H1 (cell line): ENCODE measurements at regions not wholly inside any gene's neighbourhood (a gene's known extent, or its start where the extent isn't known, plus 50 kb on each side); places are given as distances from the start of the nearest gene placed in this dataset.
A peak's percentile ranks its signal among the peaks of the same experiment; 100 is the strongest.

Experiments used
- CTCF ChIA-PET: fragments of 300-600 bp; sonication (Branson Sonifier 250); formaldehyde crosslinking; loops from one replicate; lab custom pipeline; 2021; ENCODE audit not compliant: partially characterized antibody; lab: Charles Lee
- POLR2A ChIA-PET: fragments of 300-600 bp; sonication (Branson Sonifier 250); formaldehyde crosslinking; loops from one replicate; lab custom pipeline; 2021; ENCODE audit warnings: inconsistent platforms; ENCODE audit not compliant: partially characterized antibody; lab: Charles Lee
- DNase-seq, 2 experiments: peaks; one replicate each; pipeline versions ENCODE4 v3.0.0 to v3.0.0-alpha.2; 2010 to 2022; ENCODE audit warnings: low spot score in 2 of 2, low read depth in 1 of 2, mixed read lengths in 1 of 2
- FAIRE-seq: peaks from 2 replicates; lab custom pipeline; 2011; peaks lifted over from hg19 to GRCh38; lab: Jason Lieb, UNC
- H2AFZ ChIP-seq: 2 replicates; pipeline ENCODE4 v1.8.1; 2012; ENCODE audit warnings: low read length, inconsistent platforms
- H2AK5ac ChIP-seq: 2 replicates; pipeline ENCODE4 v1.6.1; 2013; ENCODE audit warnings: low read depth, low read length
- H2BK120ac ChIP-seq: replicated peaks from 2 replicates; pipeline ENCODE3; 2013; ENCODE audit warnings: low read depth, low read length, inconsistent platforms
- H2BK12ac ChIP-seq: 2 replicates; pipeline ENCODE4 v1.6.1; 2013; ENCODE audit warnings: low read depth, low read length
- H2BK15ac ChIP-seq: 2 replicates; pipeline ENCODE4 v1.6.1; 2013; ENCODE audit warnings: low read length
- H2BK20ac ChIP-seq: 2 replicates; pipeline ENCODE4 v1.6.1; 2013; ENCODE audit warnings: low read length
- H2BK5ac ChIP-seq: 2 replicates; pipeline ENCODE4 v1.6.1; 2013; ENCODE audit warnings: low read depth, low read length
- H3K14ac ChIP-seq: 2 replicates; pipeline ENCODE4 v1.6.1; 2013; ENCODE audit warnings: inconsistent platforms; ENCODE audit not compliant: insufficient read length
- H3K18ac ChIP-seq: 2 replicates; pipeline ENCODE4 v1.6.1; 2013; ENCODE audit warnings: low read length; ENCODE audit errors: extremely low read depth
- H3K23ac ChIP-seq: 2 replicates; pipeline ENCODE4 v1.6.1; 2013; ENCODE audit warnings: inconsistent platforms; ENCODE audit not compliant: insufficient read length
- H3K23me2 ChIP-seq: 2 replicates; pipeline ENCODE4 v1.6.1; 2013; ENCODE audit warnings: low read depth, low read length
- H3K27ac ChIP-seq: 2 replicates; pipeline ENCODE4 v1.6.1; 2011; ENCODE audit warnings: low read depth, low read length, inconsistent platforms
- H3K27me3 ChIP-seq, 4 experiments: replicated peaks in 1 of 4; 1 replicate in 1 of 4; 2 replicates in 3 of 4; pipeline versions ENCODE4 v1.6.1 to v1.8.1; 2011 to 2013; ENCODE audit warnings: low read length in 3 of 4, mild to moderate bottlenecking in 3 of 4, inconsistent platforms in 2 of 4, mixed read lengths in 2 of 4, moderate library complexity in 1 of 4; ENCODE audit not compliant: control insufficient read depth in 3 of 4, insufficient read depth in 3 of 4; ENCODE audit errors: extremely low read depth in 1 of 4
- H3K36me3 ChIP-seq, 4 experiments: 2 replicates each; pipeline versions ENCODE4 v1.6.1 to v1.8.1; 2011 to 2013; ENCODE audit warnings: mild to moderate bottlenecking in 4 of 4, low read length in 3 of 4, moderate library complexity in 2 of 4, control low read depth in 1 of 4, inconsistent platforms in 1 of 4; ENCODE audit not compliant: insufficient read depth in 4 of 4, control insufficient read depth in 2 of 4
- H3K4ac ChIP-seq: replicated peaks from 2 replicates; pipeline ENCODE3; 2013; ENCODE audit warnings: low read length, low read depth, mixed read lengths, inconsistent platforms; ENCODE audit not compliant: insufficient read length
- H3K4me1 ChIP-seq, 4 experiments: replicated peaks in 1 of 4; 1 replicate in 1 of 4; 2 replicates in 3 of 4; pipeline versions ENCODE4 v1.6.1 to v1.8.1; 2011 to 2013; ENCODE audit warnings: low read length in 3 of 4, inconsistent platforms in 2 of 4, mixed read lengths in 1 of 4; ENCODE audit not compliant: insufficient read depth in 4 of 4, control insufficient read depth in 3 of 4
- H3K4me2 ChIP-seq, 2 experiments: 2 replicates each; pipeline versions ENCODE4 v1.6.1 to v1.8.1; 2011 to 2013; ENCODE audit warnings: low read depth in 2 of 2, low read length in 2 of 2, control low read depth in 1 of 2, inconsistent platforms in 1 of 2, mild to moderate bottlenecking in 1 of 2; ENCODE audit not compliant: insufficient read depth in 1 of 2
- H3K4me3 ChIP-seq, 4 experiments: fragments of 200-600, 300-600 bp in 1 of 4; sonication (generic), shearing (Covaris generic), sonication (Bioruptor Twin) in 1 of 4; 2 replicates each; pipeline versions ENCODE4 v1.5.1 to v1.8.1; 2011 to 2016; ENCODE audit warnings: low read length in 4 of 4, low read depth in 3 of 4, control low read depth in 2 of 4, inconsistent platforms in 2 of 4, mild to moderate bottlenecking in 2 of 4, mixed read lengths in 1 of 4, moderate library complexity in 1 of 4; ENCODE audit not compliant: insufficient read depth in 2 of 4; ENCODE audit errors: extremely low read depth in 1 of 4
- H3K56ac ChIP-seq: replicated peaks from 2 replicates; pipeline ENCODE3; 2013; ENCODE audit warnings: low read depth, mild to moderate bottlenecking, mixed read lengths, low read length, inconsistent platforms; ENCODE audit not compliant: insufficient read length
- H3K79me1 ChIP-seq: 2 replicates; pipeline ENCODE4 v1.6.1; 2013; ENCODE audit warnings: low read depth, low read length, control low read depth
- H3K79me2 ChIP-seq, 2 experiments: 2 replicates each; pipeline versions ENCODE4 v1.6.1 to v1.8.1; 2012 to 2013; ENCODE audit warnings: low read length in 2 of 2, mild to moderate bottlenecking in 2 of 2, inconsistent platforms in 1 of 2; ENCODE audit not compliant: insufficient read depth in 2 of 2, control insufficient read depth in 1 of 2
- H3K9ac ChIP-seq, 4 experiments: replicated peaks in 1 of 4; 1 replicate in 1 of 4; 2 replicates in 3 of 4; pipeline versions ENCODE4 v1.6.1 to v1.8.1; 2011 to 2013; ENCODE audit warnings: low read depth in 3 of 4, low read length in 3 of 4, control low read depth in 2 of 4, mild to moderate bottlenecking in 2 of 4, moderate library complexity in 2 of 4, inconsistent platforms in 1 of 4; ENCODE audit errors: extremely low read depth in 1 of 4
- H3K9me3 ChIP-seq, 2 experiments: 2 replicates each; pipeline versions ENCODE4 v1.6.1 to v1.8.1; 2012 to 2013; ENCODE audit warnings: mild to moderate bottlenecking in 2 of 2, moderate library complexity in 2 of 2, control low read depth in 1 of 2, inconsistent platforms in 1 of 2, low read depth in 1 of 2, low read length in 1 of 2, mixed read lengths in 1 of 2; ENCODE audit not compliant: insufficient read depth in 2 of 2
- H4K20me1 ChIP-seq, 2 experiments: replicated peaks in 1 of 2; 2 replicates each; pipeline versions ENCODE3 to v1.8.1; 2011 to 2013; ENCODE audit warnings: inconsistent platforms in 2 of 2, low read length in 2 of 2, mild to moderate bottlenecking in 1 of 2; ENCODE audit not compliant: insufficient read depth in 2 of 2, control insufficient read depth in 1 of 2
- H4K5ac ChIP-seq: 2 replicates; pipeline ENCODE4 v1.6.1; 2013; ENCODE audit warnings: low read length, low read depth, mixed read lengths, inconsistent platforms; ENCODE audit not compliant: insufficient read length
- H4K8ac ChIP-seq: 2 replicates; pipeline ENCODE4 v1.8.0; 2013; ENCODE audit warnings: mild to moderate bottlenecking, moderate library complexity, low read length, inconsistent platforms; ENCODE audit not compliant: insufficient read depth; ENCODE audit errors: extremely low read depth
- H4K91ac ChIP-seq: replicated peaks from 2 replicates; pipeline ENCODE3; 2013; ENCODE audit warnings: low read length, mixed read lengths, inconsistent platforms; ENCODE audit not compliant: insufficient read length
- GABPA ChIP-seq: IDR thresholded peaks from 2 replicates; pipeline ENCODE4 v1.6.1; 2011; ENCODE audit warnings: mild to moderate bottlenecking, low read length, moderate library complexity, borderline replicate concordance; ENCODE audit not compliant: insufficient read depth
- WGBS, 2 experiments: shearing (Covaris generic) in 1 of 2; methylation state at CpG; one replicate each; pipeline versions ENCODE4 v1.1.6 to v1.1.7; 2013 to 2015; ENCODE audit warnings: low lambda C conversion rate in 2 of 2, mixed read lengths in 2 of 2, inconsistent platforms in 1 of 2, low coverage in 1 of 2, missing lambda C conversion rate in 1 of 2; ENCODE audit not compliant: insufficient replicate concordance in 2 of 2, insufficient coverage in 1 of 2, insufficient read length in 1 of 2; ENCODE audit errors: extremely low coverage in 1 of 2, missing lambda C conversion rate in 1 of 2; 5-methylcytosine and 5-hydroxymethylcytosine counted together
- TF ChIP-seq, protein P1 (sequence below): IDR thresholded peaks from 2 replicates; pipeline ENCODE4 v1.6.1; 2012; ENCODE audit warnings: inconsistent platforms

DNA sequence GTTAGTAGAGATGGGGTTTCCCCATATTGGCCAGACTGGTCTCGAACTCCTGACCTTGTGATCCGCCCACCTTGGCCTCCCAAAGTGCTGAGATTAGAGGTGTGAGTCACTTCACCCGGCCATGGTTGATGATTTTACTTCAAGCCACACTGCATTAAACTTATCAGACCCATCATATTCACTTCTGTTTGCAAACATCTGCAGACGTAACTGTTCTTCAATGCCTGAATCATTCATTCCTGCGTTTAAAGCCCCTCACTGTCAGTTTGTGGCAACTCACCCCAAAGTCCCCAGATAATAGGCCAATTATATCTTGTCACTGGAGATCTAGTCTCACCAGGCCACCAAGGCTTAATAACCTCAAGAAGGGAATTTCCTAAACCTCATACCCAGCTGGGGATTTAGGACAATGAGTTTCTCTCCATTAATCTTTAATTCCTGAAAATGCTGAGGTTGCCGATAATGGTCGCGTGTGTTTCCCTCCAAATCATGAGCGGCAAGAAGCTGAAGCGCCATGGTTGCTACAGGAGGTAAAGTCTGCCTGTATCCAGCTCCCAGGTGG is 229.6 kb downstream of the LY86 start:
- no peaks in the 10 kb centered on the region for H4K20me1 ChIP-seq
- peak overlapping the region; percentile 30; the same call in 1 of the 2 replicates for H2AK5ac ChIP-seq
- H3K9ac ChIP-seq: no peak overlapping the region
- H2BK120ac ChIP-seq: peak overlapping the region; percentile 60
- WGBS, 2 experiments: 92% methylated on average over 10 of the region's 10 CpGs; no CpG with 5 or more reads in 1 of the 2 experiments
- H3K14ac ChIP-seq: no peak overlapping the region
- H2BK5ac ChIP-seq: no peak overlapping the region
- peak overlapping the region; percentile 7; the same call in 1 of the 2 replicates for H3K18ac ChIP-seq
- no peak for DNase-seq
- peak overlapping the region; percentile 60; the same call in 1 of the 2 replicates for H2BK12ac ChIP-seq
- no peak for FAIRE-seq
- peaks cover 0 to 6% (median 1%) of the 10 kb centered on the region in 4 experiments; a peak in 4 of 7 replicates for H3K4me1 ChIP-seq
- no peak overlapping the region for H3K23ac ChIP-seq
- no peak overlapping the region for H3K56ac ChIP-seq
- no peak overlapping the region for H3K4me2 ChIP-seq
- H4K8ac ChIP-seq: no peak overlapping the region
- peaks cover 4% of the 10 kb centered on the region; the same call in 1 of the 2 replicates for H3K23me2 ChIP-seq
- no peak overlapping the region for H3K4me3 ChIP-seq
- H3K27me3 ChIP-seq: no peaks in the 10 kb centered on the region
- H4K91ac ChIP-seq: no peak overlapping the region
- H3K27ac ChIP-seq: no peak overlapping the region
- H4K5ac ChIP-seq: no peak overlapping the region
- CTCF ChIA-PET: no interaction called here
- H3K79me2 ChIP-seq: no peaks in the 10 kb centered on the region
- TF ChIP-seq, protein P1, sequence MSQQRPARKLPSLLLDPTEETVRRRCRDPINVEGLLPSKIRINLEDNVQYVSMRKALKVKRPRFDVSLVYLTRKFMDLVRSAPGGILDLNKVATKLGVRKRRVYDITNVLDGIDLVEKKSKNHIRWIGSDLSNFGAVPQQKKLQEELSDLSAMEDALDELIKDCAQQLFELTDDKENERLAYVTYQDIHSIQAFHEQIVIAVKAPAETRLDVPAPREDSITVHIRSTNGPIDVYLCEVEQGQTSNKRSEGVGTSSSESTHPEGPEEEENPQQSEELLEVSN: peak; percentile 62
- TF ChIP-seq GABPA: no peak
- 0 out of 2 replicates have a peak overlapping the region, but pooled peaks have one; percentile 9 for H2AFZ ChIP-seq
- no peaks in the 10 kb centered on the region for H3K9me3 ChIP-seq
- no peaks in the 10 kb centered on the region for H3K36me3 ChIP-seq
- no peak overlapping the region for H3K4ac ChIP-seq
- H2BK20ac ChIP-seq: 0 out of 2 replicates have a peak overlapping the region, but pooled peaks have one; percentile 43
- no peaks in the 10 kb centered on the region for H3K79me1 ChIP-seq
- H2BK15ac ChIP-seq: no peak overlapping the region
- POLR2A ChIA-PET: interaction anchor here (1.0 kb wide), 1 partner anchor 15 kb away, joined by 3 read pairs; no protein-coding TSS in a partner anchor
